Endothelial cell of umbilical vein (primary cell): ENCODE measurements at regions not wholly inside any gene's neighbourhood (a gene's known extent, or its start where the extent isn't known, plus 50 kb on each side); places are given as distances from the start of the nearest gene placed in this dataset.

ENCODE experiments used
- BruUV-seq: library from RNA; stranded (reverse); fragments of 400-500 nt; replicated peaks from 2 replicates; lab custom pipeline; 2021; lab: Mats Ljungman, UMichigan
- CTCF ChIA-PET: fragments of 300-600, 350-600 bp; sonication (Branson Sonifier 250); formaldehyde crosslinking; loops from one replicate; lab custom pipeline; 2021; ENCODE audit warnings: antibody characterized with exemption, inconsistent platforms; lab: Charles Lee
- POLR2A ChIA-PET: fragments of 300-600, 350-600 bp; sonication (Branson Sonifier 250); formaldehyde crosslinking; loops from one replicate; lab custom pipeline; 2021; ENCODE audit warnings: antibody characterized with exemption, inconsistent platforms; lab: Charles Lee
- DNase-seq: peaks from one replicate; pipeline ENCODE4 v3.0.0-alpha.2; 2011; ENCODE audit warnings: low read depth, low spot score
- FAIRE-seq: peaks from 2 replicates; lab custom pipeline; 2011; peaks lifted over from hg19 to GRCh38; lab: Jason Lieb, UNC
- H2AFZ ChIP-seq: 2 replicates; pipeline ENCODE4 v1.6.0; 2012; ENCODE audit warnings: low read depth, low read length, control low read depth, inconsistent platforms
- H3K27ac ChIP-seq: 2 replicates; pipeline ENCODE4 v1.5.1; 2011; ENCODE audit warnings: low read depth, mild to moderate bottlenecking, control low read depth, low read length, moderate library complexity; ENCODE audit not compliant: insufficient read depth
- H3K27me3 ChIP-seq, 2 experiments: 2 replicates each; pipeline versions ENCODE4 v1.6.0 to v1.6.1; 2011; ENCODE audit warnings: low read length in 2 of 2, mixed read lengths in 1 of 2; ENCODE audit not compliant: control insufficient read depth in 2 of 2, insufficient read depth in 2 of 2
- H3K36me3 ChIP-seq, 2 experiments: 2 replicates in 1 of 2; 3 replicates in 1 of 2; pipeline ENCODE4 v1.5.1; 2011; ENCODE audit warnings: low read length in 2 of 2, mild to moderate bottlenecking in 1 of 2, moderate library complexity in 1 of 2; ENCODE audit not compliant: control insufficient read depth in 2 of 2, insufficient read depth in 2 of 2; ENCODE audit errors: extremely low read depth in 1 of 2
- H3K4me1 ChIP-seq: 3 replicates; pipeline ENCODE4 v1.5.1; 2011; ENCODE audit warnings: mild to moderate bottlenecking, low read length; ENCODE audit not compliant: control insufficient read depth, insufficient read depth; ENCODE audit errors: extremely low read depth
- H3K4me2 ChIP-seq: 2 replicates; pipeline ENCODE4 v1.6.1; 2011; ENCODE audit warnings: low read length, control low read depth, mixed read lengths; ENCODE audit not compliant: insufficient read depth
- H3K4me3 ChIP-seq, 3 experiments: fragments of 200-600 bp in 1 of 3; sonication (generic), shearing (Covaris generic) in 1 of 3; replicated peaks in 1 of 3; 2 replicates each; pipeline ENCODE4 v1.5.1; 2011 to 2016; ENCODE audit warnings: control low read depth in 3 of 3, low read length in 3 of 3, mild to moderate bottlenecking in 2 of 3, inconsistent platforms in 1 of 3, low read depth in 1 of 3, moderate library complexity in 1 of 3; ENCODE audit not compliant: insufficient read depth in 1 of 3
- H3K79me2 ChIP-seq: 2 replicates; pipeline ENCODE4 v1.6.0; 2012; ENCODE audit warnings: low read length, inconsistent platforms; ENCODE audit not compliant: control insufficient read depth, insufficient read depth
- H3K9ac ChIP-seq: replicated peaks from 2 replicates; pipeline ENCODE3; 2011; ENCODE audit warnings: low read length, control low read depth; ENCODE audit not compliant: insufficient read depth; ENCODE audit errors: extremely low read depth
- H3K9me1 ChIP-seq: replicated peaks from 3 replicates; pipeline ENCODE4 v1.6.0; 2011; ENCODE audit warnings: mild to moderate bottlenecking, low read length; ENCODE audit not compliant: control insufficient read depth, insufficient read depth; ENCODE audit errors: extremely low read depth
- H3K9me3 ChIP-seq: replicated peaks from 2 replicates; pipeline ENCODE4 v1.5.1; 2012; ENCODE audit warnings: low read length, inconsistent platforms; ENCODE audit not compliant: control insufficient read depth, insufficient read depth
- H4K20me1 ChIP-seq: replicated peaks from 2 replicates; pipeline ENCODE3; 2011; ENCODE audit warnings: mild to moderate bottlenecking, low read length; ENCODE audit not compliant: control insufficient read depth, insufficient read depth; ENCODE audit errors: extremely low read depth
- EZH2 ChIP-seq: IDR thresholded peaks from 2 replicates; pipeline ENCODE4 v1.6.1; 2012; ENCODE audit warnings: borderline replicate concordance, low read depth, mild to moderate bottlenecking, moderate library complexity, low read length, inconsistent platforms; ENCODE audit not compliant: severe bottlenecking
- FOS ChIP-seq: IDR thresholded peaks from 2 replicates; pipeline ENCODE4 v1.6.1; 2011; ENCODE audit warnings: mild to moderate bottlenecking, low read length, moderate library complexity, borderline replicate concordance; ENCODE audit not compliant: insufficient read depth
- GATA2 ChIP-seq: IDR thresholded peaks from 2 replicates; pipeline ENCODE4 v1.7.0; 2011; ENCODE audit warnings: low read depth, mild to moderate bottlenecking, moderate library complexity, mixed read lengths, low read length; ENCODE audit not compliant: insufficient read length, insufficient read depth
- JUN ChIP-seq: IDR thresholded peaks from 2 replicates; pipeline ENCODE4 v1.6.1; 2011; ENCODE audit warnings: borderline replicate concordance, low read depth; ENCODE audit not compliant: insufficient read length, insufficient read depth
- MYC ChIP-seq: IDR thresholded peaks from one replicate; pipeline ENCODE4 v1.6.1; 2011; ENCODE audit warnings: mild to moderate bottlenecking, low read depth, low read length
- POLR2A ChIP-seq: IDR thresholded peaks from 2 replicates; pipeline ENCODE4 v1.6.1; 2012; ENCODE audit warnings: low read depth, mild to moderate bottlenecking, control low read depth, low read length
- POLR2AphosphoS5 ChIP-seq: IDR thresholded peaks from 2 replicates; pipeline ENCODE4 v1.6.1; 2012; ENCODE audit warnings: low read depth, mild to moderate bottlenecking, control low read depth, low read length, moderate library complexity; ENCODE audit not compliant: insufficient read depth
- dilution Hi-C: fragments of 300-500 bp; cut with MboI; formaldehyde crosslinking; loops from one replicate; pipeline ENCODE4 v1.15.0; 2019; ENCODE audit warnings: low sequenced_read_pairs; ENCODE audit not compliant: extremely low pct_ligation_motif_present
- intact Hi-C: fragments of 100-400 bp; cut with micrococcal nuclease; formaldehyde crosslinking; loops from one replicate; pipeline ENCODE4 v1.10.0; 2022
- TF ChIP-seq, protein P1 (sequence below), 2 donors: IDR thresholded peaks; 1 replicate in 1 of 2; 2 replicates in 1 of 2; pipeline ENCODE4 v1.5.1; 2011; ENCODE audit warnings: low read length in 2 of 2, mild to moderate bottlenecking in 2 of 2, moderate library complexity in 2 of 2, control low read depth in 1 of 2, inconsistent platforms in 1 of 2, low read depth in 1 of 2; ENCODE audit not compliant: insufficient read depth in 1 of 2; ENCODE audit errors: extremely low read depth in 1 of 2
- TF ChIP-seq, protein P2 (sequence below): IDR thresholded peaks from 2 replicates; pipeline ENCODE4 v1.6.1; 2011; ENCODE audit not compliant: insufficient read depth, insufficient read length

DNA sequence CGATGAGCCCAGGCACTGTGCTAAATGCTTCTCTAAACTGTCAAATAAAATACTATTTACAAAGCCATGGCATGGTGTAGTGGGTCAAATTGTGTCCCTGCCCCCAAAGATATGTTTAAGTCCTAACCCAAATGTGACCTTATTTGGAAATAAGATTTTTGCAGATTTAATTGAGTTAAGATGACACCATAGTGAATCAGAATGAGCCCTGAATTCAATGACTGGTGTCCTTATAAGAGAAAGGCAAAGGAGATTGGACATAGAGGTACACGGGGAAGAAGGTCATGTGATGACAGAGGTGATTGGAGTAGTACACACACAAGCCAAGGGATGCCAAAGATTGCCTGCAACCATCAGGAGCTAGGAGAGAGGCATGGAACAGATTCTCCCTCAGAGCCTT lies 121.6 kb upstream of the VEPH1 start:
- no peaks in the 10 kb centered on the region for H3K9me1 ChIP-seq
- no peaks in the 10 kb centered on the region for H3K36me3 ChIP-seq
- no peak for DNase-seq
- TF ChIP-seq POLR2AphosphoS5 (no peak), MYC (no peak), GATA2 (no peak), EZH2 (no peak), POLR2A (no peak), FOS (no peak), JUN (no peak)
- TF ChIP-seq, protein P1, sequence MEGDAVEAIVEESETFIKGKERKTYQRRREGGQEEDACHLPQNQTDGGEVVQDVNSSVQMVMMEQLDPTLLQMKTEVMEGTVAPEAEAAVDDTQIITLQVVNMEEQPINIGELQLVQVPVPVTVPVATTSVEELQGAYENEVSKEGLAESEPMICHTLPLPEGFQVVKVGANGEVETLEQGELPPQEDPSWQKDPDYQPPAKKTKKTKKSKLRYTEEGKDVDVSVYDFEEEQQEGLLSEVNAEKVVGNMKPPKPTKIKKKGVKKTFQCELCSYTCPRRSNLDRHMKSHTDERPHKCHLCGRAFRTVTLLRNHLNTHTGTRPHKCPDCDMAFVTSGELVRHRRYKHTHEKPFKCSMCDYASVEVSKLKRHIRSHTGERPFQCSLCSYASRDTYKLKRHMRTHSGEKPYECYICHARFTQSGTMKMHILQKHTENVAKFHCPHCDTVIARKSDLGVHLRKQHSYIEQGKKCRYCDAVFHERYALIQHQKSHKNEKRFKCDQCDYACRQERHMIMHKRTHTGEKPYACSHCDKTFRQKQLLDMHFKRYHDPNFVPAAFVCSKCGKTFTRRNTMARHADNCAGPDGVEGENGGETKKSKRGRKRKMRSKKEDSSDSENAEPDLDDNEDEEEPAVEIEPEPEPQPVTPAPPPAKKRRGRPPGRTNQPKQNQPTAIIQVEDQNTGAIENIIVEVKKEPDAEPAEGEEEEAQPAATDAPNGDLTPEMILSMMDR (IDR thresholded peaks at IDR 0.05; ENCODE audit: extremely low read depth in 1 of 2, insufficient read depth in 1 of 2, low read depth in 1 of 2, low read length in 2 of 2) = no peak
- TF ChIP-seq, protein P2, sequence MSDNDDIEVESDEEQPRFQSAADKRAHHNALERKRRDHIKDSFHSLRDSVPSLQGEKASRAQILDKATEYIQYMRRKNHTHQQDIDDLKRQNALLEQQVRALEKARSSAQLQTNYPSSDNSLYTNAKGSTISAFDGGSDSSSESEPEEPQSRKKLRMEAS = no peak
- dilution Hi-C loops (no loop called here), intact Hi-C loops (no loop called here)
- ChIA-PET POLR2A (no interaction called here), CTCF (interaction anchor here (4.1 kb wide), 1 partner anchor 18 kb away, joined by 19 read pairs; no protein-coding TSS in a partner anchor)
- FAIRE-seq = no peak
- no peak overlapping the region for H3K4me2 ChIP-seq
- H3K79me2 ChIP-seq = no peaks in the 10 kb centered on the region
- no peak overlapping the region for H3K27ac ChIP-seq
- no peaks in the 10 kb centered on the region for H4K20me1 ChIP-seq
- no peak overlapping the region for H2AFZ ChIP-seq
- H3K9me3 ChIP-seq = no peaks in the 10 kb centered on the region
- peaks cover 12 to 52% of the 10 kb centered on the region in 2 experiments for H3K27me3 ChIP-seq
- BruUV-seq = no TSS peak
- H3K4me3 ChIP-seq = no peak overlapping the region
- H3K4me1 ChIP-seq = no peaks in the 10 kb centered on the region
- H3K9ac ChIP-seq = no peak overlapping the region
